ENCODE measurements at regions not wholly inside any gene's neighbourhood (a gene's known extent, or its start where the extent isn't known, plus 50 kb on each side); places are given as distances from the start of the nearest gene placed in this dataset.

DNA sequence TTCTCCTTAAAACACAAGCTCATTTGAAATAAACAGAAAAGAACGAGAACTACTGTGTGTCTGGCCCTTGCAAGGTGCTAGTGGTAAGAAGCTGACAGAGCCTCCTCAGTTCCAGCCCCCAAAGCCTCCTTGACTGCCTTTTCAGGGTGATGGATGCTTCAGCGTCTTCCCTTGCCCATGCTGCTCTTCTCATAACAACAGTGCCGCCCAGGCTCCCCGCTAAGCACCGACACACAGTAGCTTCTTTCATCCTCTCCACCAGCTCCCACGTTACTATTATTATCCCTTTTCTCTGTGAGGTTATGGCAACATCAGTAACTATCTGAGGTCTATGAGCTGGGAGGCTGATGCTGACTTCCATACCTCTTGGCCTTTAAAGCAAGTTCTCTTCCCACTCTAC lies 418.6 kb downstream of the TSN start:
- DNase-seq (ENCODE audit: low spot score), result no peak

DNA sequence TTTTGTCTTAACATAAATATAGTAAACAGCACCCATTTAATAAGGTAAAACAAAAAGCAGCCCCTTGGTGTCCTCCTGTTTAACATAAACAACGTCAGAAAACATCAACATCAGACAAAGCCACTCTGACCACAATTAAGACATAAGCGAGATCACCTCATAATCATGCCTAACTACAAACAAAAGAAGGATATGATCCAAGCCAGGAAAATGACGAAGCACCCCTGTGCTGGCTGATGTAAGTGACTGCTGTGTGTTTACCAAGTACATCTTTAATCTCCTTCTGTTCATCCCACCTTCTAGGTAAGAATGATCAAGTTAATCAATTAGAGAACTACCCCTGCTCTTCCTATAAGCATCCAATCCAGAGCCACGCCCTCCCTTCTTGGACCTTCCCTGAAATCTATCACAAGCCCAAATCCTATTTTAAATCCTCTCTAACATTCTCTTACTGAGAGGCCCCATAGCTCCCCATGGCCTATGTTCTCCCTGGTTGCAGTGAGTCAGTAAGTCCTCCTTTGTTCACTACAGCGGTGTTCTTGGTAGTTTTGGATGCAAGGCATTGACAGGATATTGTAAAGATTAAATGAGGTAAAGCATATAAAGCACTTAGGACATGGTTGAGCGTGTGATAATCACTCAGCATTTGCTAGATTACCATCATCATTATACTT lies 424.2 kb downstream of the TSN start:
- DNase-seq (ENCODE audit: low spot score), result no peak

- DNase-seq (ENCODE audit: low spot score), result no peak
Observed at GRCh38 chr2:122180972-122181371, 425.5 kb downstream of the TSN start.

DNA sequence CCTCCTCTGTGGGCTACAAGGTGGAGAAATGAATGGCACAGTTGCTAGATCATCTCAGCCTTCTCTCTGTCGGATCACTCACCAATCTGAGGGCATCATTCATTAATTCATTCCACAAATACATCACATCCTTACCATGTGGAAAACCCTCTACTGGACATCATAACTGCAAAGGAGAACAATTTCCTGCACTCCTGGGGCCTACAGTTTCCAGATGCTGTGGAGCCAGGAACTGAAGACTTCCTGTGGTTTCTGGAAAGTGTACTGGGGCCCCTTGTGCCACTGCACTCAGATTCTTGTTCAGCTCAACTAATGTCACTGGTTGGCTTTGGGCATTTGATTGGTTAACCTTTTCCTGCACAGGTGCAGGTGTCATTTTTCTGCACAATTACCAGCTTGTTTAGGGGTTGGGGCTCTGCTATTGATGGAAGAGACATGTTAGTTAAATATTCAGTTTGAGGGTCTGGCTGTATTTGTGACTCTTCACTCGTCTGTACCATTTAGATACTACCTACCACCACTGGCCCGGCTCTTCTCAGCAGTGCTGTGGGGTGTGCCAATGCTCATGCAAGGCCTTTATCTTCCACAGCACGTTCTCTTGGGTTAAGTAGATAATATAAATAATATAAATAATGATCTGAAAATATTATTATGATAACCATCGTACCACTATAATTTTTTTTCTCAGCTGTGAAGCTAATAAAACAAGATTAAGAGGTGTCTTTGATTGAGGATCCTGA lies 427.3 kb downstream of the TSN start:
- DNase-seq (ENCODE audit: low spot score), result no peak

DNA sequence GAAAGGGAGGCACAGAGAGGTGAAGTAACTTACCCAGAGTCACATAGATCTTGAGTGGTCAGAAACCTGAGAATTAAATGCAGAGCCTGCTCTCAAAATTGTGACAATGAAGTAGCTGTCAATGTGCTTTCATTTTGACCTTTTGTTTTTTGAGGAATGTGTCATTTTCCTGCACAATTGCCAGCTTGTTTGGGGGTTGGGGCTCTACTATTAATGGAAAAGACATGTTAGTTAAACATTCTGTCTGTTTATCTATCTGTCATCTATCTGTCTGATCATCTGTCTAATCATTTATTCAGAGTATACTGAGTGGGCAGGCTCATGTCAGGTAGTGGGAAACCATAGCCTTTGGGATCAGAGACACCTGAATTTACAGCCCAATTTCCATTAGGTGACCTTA lies 428.4 kb downstream of the TSN start:
- no peak for DNase-seq (ENCODE audit: low spot score)

- no peak for DNase-seq (ENCODE audit: low spot score)
Observed at GRCh38 chr2:122186761-122187222, 431.3 kb downstream of the TSN start.

- peak; percentile 50 for DNase-seq (ENCODE audit: low spot score)
Observed at GRCh38 chr2:122191331-122191730, 435.9 kb downstream of the TSN start.

- no peak for DNase-seq (ENCODE audit: low spot score)
Observed at GRCh38 chr2:122193622-122194021, 438.2 kb downstream of the TSN start.

DNA sequence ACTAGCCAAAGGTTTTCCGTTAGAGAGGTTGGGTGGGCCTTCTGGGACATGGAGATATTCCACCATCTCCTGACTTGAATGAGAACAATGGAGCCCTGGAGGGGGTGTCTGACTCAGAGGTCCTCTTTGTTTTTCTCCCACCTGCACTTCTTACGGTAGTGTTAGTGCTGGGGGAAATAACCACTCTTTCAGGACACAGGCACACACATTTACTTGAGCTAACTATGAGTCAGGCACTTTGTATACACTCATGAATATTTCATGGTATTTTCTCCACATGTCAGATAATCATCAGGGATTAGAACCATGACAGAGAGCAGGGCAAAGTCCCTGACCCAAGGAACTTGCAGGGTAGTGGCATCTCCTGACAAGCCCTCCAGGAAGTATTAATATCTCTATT lies 439.1 kb downstream of the TSN start:
- no peak for DNase-seq (ENCODE audit: low spot score)

DNA sequence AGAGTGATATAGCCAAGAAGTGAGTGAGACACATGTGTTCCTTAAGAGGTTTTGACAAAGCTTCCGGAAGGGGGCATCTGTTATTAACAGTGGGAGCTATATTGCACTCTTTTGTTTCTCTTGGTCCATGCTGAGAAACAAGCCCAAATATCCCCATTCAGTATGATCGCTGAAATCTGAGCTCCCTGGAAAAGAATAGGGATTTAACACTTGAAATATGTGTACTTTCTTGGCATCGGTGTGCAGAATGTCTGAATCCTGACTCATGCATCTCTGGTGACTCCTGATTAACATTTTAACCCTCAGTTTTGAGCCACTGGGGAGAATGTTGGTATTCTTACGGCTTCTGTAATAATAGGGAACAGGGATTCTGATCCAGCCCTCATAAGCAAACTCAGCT lies 448.1 kb downstream of the TSN start:
- peak; percentile 62 for DNase-seq (ENCODE audit: low spot score)

DNA sequence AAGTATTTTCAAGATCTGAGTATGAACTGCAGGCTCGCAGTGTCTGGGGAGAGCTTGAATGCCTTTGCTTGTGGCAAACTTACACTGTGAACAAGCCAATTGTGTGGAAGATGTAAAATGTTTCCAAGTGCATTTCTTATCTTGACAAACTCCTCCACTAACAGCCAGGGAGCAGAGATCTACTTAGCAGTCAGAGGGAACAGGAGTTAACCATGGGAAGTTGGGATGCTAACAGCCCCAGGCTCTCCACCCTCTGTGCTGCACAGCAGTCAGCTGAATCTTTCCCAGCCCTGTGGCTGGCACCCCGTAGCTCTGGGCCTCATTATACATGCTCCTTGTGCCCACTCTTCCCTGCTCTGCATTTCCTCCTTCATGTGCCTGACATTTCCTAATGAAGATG lies 450.2 kb downstream of the TSN start:
- DNase-seq (ENCODE audit: low spot score), result no peak

DNA sequence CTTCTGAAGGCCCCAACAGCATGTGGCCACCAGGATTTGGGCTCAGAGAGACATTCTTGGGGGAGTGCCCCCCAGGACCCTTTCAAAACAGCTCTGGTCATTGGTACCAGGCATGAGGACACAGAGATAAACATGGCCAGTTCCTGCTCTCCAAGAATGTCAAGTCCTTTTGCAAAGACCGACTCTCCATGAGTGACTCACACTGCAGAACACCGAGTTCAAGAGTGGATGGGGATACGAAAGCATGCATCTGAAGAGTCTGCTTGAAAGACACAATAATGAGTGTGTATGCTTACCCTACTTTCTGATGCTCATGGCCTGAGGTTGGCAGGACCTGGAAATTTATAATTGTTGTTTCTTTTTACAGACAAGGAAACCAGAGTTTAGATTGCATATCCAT lies 450.6 kb downstream of the TSN start:
- DNase-seq (ENCODE audit: low spot score), result no peak

- no peak for DNase-seq (ENCODE audit: low spot score)
Observed at GRCh38 chr2:122209377-122209776, 453.9 kb downstream of the TSN start.

DNA sequence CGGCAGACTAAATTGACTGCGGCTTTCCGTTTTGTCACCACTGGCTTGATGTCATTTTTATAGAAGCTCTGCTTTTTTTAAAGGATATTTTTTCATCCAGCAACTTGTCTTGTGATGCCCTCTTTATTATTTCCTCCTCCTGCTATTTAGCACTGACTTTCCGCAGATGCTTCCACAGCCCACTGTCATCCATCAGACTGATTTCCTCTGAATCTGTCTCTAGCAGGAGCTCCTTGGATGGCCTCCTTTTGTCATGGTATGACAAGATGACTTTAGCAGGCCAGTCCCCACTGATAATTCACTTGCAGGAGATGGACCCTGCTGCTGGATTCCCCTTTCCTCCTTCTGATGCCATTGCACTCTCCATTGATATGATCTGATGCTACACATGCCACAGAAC lies 454.6 kb downstream of the TSN start:
- no peak for DNase-seq (ENCODE audit: low spot score)

GRCh38 chr2:122210898-122211856 lies 455.7 kb downstream of the TSN start:
- DNase-seq (ENCODE audit: low spot score), result no peak

GRCh38 chr2:122213312-122213711 lies 457.9 kb downstream of the TSN start:
- DNase-seq (ENCODE audit: low spot score), result no peak

GRCh38 chr2:122216071-122216470 lies 460.6 kb downstream of the TSN start:
- no peak for DNase-seq (ENCODE audit: low spot score)

GRCh38 chr2:122216901-122217300 lies 461.4 kb downstream of the TSN start:
- DNase-seq (ENCODE audit: low spot score), result no peak

DNA sequence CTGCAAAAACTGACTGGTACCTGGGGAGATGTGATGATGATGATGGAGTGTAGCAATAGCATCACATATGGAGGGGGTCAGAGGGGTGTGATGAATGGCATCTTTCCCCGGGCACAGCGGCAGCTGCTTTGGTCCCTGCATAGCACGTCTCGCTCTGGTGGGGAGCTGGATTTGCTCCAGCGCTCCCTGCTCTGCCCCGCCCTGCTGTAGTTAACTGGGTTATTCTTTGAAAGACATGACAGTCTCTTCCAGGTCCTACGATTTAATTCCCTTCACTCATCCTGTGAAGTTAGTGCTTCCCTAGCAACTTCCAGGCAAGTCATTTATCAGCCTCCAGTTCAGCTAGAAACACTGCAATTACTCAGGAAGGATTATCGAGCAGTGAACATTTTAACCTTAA lies 463.1 kb downstream of the TSN start:
- DNase-seq (ENCODE audit: low spot score), result no peak

- no peak for DNase-seq (ENCODE audit: low spot score)
Observed at GRCh38 chr2:122219504-122219903, 464.1 kb downstream of the TSN start.

DNA sequence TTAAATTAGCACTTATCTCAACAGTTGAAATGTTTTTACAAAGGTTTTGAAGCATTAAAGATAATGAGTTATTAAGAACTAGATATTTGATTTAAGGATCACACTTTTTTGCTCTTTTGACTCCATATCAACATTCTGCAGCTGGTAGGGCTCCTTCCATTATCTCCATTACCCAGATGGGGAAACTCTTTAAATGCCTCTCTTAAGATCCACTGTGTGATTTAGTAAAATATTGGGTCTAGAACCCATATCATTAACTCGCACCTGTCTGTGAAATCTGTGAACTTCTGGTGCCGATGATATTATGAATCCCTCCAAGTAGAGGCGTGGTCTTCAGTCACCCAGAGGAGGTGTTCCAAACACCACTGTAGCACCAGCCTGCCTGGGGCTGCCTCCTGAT lies 466.2 kb downstream of the TSN start:
- DNase-seq (ENCODE audit: low spot score), result no peak

DNA sequence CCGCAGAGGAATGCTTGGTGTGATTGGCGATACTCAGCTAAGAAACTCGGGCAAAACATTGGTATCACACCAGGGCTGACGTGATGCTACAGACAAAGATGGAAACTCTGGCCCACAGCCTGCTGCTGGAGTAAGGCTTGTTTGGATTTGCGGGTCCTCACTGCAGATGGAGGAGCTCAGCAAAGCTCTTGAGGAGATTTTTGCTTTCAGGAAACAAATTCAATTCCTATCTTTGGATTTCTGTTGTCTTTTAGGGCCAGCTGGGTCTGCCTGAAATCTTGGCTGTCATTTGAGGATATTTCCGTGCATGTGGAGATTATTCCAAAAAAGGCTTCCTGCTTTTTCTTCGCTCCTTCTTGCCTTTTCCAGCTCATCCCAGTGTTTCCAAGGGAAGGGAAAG lies 475.8 kb downstream of the TSN start:
- DNase-seq (ENCODE audit: low spot score), result no peak

DNA sequence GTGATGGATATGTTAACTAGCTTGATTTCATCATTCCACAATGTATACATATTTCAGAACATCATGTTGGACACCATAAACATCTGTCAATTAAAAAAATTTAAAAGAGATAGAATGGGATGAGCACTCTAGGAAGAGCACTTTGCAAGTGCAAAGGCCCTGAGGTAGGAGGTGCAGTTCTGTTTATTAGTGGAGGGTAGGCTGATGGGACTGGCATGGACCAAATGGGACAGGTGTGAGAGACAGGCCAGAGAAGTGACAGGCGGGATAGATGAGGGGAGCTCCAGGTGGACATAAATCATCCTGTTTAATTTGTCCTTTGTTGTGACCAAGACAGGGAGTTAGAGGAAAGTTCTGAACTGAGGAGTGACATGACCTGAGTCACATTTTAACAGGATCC lies 477.9 kb downstream of the TSN start:
- DNase-seq (ENCODE audit: low spot score), result no peak
